ENCODE measurements at regions not wholly inside any gene's neighbourhood (a gene's known extent, or its start where the extent isn't known, plus 50 kb on each side); places are given as distances from the start of the nearest gene placed in this dataset.
"Not testable (repeated sequence)": the region's sequence is repeated elsewhere in the genome, so short reads cannot be mapped to it uniquely, and the experiment has no call there.

DNA sequence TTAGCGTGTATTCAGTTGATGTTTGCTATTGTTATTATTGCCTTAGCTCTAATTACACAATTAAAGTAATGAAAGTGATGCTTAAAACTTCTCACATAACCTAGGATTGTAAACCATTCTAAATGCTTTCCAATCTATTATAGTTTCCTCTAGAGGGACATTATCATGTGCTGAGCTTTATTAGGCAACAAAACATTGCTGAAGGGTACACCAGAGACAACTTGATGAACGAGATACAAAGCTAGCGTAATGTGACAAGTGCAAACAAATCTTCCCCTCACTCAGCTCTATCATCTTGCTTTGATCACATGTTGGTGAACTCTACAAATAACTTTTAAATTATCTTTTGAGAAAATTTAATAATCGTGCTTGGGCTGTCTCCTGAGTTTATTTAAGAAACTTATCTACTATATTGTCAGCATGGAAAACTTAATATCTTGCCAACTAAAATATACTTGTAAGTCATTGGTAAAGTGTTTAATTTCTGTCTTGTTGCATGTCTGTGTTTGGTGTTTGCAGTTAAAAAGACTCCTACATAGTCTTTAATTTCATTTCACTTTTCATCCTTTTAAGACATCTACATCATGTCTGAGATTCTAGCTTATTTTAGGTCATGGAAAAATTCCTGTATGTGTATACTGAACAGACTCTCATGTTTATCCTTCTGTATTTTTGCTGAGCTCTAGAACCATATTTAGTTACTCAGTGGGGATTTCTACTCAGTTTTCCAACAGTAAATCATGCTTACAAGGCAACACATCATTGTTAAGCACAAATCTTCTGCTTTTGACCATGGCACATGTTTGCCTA lies 104.2 kb upstream of the ADAMTS5 start:
- no peak for DNase-seq (ENCODE audit: low read depth in 2 of 2)

DNA sequence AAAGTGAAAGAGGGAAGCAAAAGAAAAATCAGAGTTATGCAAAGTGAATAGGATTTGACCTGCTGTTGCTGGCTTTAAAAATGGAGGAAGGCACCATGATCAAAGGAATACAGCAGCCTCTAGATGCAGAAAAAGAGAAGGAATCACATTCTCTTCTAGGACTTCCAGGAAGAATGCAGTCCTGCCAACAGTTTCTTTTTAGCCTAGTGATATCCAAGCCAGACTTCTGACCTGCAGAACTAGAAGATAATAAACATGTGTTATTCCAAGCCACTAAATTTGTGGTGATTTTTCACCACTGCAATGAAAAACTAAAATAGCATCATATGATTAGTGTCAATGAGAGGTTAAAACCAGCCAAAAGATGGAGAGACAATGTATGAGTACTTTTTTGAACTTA lies 101.9 kb upstream of the ADAMTS5 start:
- no peak for DNase-seq (ENCODE audit: low read depth in 2 of 2)

DNA sequence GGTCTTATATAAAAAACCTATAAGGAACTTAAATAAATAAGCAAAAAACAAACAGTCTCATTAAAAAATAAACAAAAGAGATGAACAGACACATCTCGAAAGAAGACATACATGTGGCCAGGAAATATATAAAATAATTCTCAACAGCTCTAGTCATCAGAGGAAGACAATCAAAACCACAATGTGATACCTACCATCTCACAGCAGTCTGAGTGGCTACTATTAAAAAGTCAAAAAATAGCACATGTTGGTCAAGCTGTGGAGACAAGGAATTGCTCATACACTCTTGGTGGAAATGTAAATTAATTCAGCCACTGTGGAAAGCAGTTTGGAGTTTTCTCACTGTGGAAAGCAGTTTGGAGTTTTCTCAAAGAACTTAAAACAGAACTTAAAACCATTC lies 100.3 kb upstream of the ADAMTS5 start:
- DNase-seq (ENCODE audit: low read depth in 2 of 2) = no peak

DNA sequence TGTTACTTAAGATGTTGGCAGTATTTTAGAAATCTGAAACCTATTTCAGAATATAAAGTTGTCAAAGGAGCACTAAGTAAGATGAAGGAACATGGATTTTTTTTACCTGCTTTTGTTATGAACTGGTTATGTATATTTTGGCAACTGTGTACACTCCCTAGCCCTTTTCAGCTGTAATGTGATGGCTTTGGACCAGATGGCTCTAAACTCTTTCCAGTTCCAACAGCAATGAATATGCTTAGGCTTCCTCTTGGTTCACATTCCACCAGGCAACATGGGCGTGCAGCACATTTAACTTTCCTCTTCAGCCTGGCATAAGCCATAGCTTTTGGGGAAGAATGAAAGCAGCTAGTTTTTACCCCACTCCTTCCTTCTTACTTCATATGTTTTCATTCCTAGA lies 95.6 kb upstream of the ADAMTS5 start:
- no peak for DNase-seq (ENCODE audit: low read depth in 2 of 2)

DNA sequence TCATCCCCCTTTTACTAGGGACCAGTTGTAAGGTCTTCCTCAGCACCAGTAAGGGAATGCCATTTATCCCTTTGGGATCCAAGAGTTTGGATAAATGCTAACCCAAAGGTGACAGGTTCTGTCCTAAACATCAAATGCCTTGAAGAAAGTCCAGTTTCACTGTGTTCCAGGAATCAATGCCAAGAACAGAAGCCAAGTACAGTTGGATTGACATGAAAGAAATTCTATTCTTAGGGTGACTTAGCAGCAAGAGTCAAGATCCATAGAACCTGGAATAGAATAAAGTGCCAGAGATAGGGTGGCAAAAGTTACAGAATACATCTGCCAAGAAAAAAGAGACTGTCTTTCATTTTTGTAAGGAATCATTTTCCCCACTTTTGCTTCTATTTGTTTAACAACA lies 94.9 kb upstream of the ADAMTS5 start:
- no peak for DNase-seq (ENCODE audit: low read depth in 2 of 2)

DNA sequence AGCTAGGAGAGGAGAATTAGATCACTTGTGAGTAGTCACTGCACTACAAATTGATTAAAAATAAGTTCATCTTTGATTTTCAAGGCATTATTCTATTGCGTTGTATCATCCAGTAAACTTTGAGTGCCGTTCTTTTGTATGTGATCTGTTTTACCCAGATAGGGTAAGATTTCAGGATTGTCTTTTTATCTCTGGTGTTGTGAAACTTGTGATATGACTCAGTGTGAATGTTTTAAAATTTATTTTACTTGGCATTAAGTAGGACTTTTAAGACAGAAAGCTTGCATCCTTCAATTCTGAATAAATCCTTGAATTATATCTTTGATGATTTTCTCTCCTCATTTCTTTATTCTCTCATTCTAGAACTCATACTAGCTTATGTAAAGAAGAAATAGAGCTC lies 93.3 kb upstream of the ADAMTS5 start:
- no peak for DNase-seq (ENCODE audit: low read depth in 2 of 2)

DNA sequence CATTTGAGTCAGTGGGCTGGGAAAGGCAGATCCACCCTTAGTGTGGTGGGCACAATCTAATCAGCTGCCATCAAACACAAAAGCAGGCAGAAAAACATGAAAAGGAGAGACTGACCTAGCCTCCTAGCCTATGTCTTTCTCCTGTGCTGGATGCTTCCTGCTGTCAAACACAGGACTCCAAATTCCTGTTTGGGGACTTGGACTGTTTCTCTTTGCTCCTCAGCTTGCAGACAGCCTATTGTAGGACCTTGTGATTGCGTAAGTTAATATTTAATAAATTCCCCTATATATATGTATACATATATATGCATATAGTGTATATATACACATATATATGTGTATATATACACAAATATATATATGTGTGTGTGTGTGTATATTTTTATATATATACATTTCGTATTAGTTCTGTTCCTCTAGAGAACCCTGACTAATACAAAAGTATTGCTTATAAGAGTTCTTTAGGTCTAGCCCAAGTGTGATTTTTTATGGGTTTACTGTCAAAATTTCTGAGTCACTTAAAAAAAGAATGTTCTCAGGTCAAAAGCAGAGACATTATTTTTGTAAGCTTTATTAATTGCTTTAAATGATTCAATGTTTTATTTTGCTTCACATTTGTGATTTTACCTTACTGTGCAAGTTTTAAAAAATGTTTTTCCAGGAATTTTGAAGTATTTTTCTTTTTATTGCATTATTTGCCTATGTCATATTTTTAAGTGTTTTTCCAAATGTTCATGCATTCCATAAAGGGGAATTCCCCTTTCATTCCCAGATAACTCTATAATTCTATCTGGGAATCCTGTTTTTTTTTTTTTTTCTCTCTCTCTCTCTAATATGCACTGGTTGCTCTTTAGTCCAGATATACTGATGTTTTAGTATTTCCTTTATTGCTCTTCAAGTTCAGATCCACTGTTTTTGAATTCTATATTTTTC lies 92.1 kb upstream of the ADAMTS5 start:
- no peak for DNase-seq (ENCODE audit: low read depth in 2 of 2)

GRCh38 chr21:27057997-27058396 lies 91.1 kb upstream of the ADAMTS5 start:
- no peak for DNase-seq (ENCODE audit: low read depth in 2 of 2)

DNA sequence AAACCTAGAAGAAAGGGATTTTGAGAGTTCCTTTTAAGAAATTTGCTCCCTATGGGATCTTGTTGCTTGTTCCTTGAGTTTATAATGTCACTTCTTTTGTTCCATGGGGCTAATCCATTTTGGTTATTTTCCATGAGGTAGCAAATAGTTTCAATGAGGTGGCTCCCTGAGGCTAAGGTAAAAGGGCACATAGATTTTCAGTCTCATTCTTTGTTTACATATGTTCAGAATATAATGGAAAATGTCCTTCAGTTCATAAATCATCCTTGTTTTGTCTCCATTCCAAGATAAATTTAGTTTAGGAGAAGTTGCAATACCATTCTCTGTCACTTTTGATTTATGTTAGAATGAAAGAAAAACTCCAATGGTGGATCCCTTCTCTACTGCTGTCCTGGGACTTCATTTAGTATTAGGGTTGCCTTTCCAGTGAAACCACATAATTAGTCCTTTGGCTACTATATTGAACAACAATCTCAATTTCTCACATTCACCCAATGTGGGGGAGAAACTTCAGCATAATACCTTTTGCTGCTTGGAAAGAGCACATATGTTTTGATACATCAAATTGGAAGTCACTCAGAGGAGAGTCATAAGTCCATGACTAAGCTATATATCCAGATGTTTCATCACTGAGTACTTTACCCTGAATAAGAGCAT lies 80.9 kb upstream of the ADAMTS5 start:
- no peak for DNase-seq (ENCODE audit: low read depth in 2 of 2)

DNA sequence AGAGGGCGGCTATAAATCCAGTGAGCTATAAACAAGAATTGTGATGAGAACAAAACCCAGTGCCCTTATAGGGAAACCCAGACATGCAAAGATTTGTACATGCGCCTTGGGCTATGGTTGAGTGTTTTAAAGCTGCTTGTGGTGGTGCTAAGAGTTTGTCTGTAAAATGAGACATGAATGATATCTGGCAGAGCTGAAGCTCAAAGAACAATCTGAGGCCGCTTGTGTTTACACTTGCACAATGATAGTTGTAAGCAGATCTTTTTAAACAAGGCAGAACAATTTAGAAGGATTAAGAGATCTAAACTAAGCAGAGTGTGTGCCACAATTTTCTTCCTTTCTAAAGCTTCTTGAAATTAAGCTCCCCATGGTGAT lies 80.4 kb upstream of the ADAMTS5 start:
- DNase-seq (ENCODE audit: low read depth in 2 of 2) = no peak

DNA sequence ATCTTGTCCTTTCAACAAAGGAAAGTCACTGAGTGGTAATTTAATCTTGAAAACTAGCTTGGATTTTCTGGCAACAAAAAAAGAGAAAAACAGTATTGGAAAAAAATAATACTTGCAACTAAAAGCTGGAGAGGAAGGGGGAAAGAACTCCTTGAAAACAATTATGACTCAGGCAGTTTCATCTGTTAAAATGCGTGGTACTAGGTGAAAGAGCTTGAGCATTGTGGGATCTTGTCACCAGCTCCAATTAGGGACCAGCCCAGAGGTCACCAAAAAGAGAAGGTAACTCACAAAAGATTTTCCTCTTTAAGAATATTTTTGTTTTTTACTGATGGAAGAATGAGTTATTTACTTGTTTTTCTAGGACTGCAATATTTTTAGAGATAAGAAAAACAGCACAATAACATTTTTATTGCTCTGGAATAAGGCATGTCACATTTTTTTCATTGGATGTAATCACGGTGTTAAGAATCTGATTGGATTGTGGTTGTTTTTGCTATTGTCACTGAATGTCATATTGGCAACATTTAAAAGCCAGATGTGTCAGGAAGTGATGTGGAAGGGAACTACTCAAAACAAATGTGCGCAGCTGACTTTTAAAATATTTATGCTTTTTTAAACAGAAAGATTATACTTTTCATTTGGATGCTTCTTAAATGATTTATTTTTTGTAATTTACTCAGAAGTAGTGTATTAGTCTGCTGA lies 78.5 kb upstream of the ADAMTS5 start:
- no peak for DNase-seq (ENCODE audit: low read depth in 2 of 2)

GRCh38 chr21:27043377-27043776 lies 76.5 kb upstream of the ADAMTS5 start:
- no peak for DNase-seq (ENCODE audit: low read depth in 2 of 2)

DNA sequence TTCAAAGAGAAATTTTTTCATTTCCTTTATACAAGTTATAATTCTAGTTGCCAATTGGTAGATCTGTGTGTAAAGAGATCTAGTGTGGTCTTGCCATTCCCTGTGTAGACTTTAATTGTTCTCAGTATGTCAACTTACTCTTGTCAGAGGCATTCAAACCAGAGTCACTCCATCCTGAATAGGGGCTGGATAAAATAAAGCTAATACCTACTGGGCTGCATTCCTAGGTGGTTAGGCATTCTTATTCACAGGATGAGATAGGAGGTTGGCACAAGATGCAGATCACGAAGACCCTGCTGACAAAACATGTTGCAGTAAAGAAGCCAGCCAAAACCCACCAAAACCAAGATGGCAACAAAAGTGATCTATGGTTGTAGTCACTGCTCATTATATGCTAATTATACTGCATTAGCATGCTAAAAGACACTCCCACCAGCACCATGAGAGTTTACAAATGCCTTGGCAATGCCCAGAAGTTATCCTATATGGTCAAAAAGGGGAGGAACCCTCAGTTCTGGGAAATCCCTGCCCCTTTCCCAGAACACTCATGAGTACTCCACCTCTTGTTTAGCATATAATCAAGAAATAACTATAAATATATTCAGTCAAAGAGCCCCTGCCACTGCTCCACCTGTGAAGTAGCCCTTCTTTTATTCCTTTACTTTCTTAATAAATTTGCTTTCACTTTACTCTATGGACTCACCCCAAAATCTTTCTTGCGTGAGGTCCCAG lies 74.0 kb upstream of the ADAMTS5 start:
- DNase-seq (ENCODE audit: low read depth in 2 of 2) = no peak

DNA sequence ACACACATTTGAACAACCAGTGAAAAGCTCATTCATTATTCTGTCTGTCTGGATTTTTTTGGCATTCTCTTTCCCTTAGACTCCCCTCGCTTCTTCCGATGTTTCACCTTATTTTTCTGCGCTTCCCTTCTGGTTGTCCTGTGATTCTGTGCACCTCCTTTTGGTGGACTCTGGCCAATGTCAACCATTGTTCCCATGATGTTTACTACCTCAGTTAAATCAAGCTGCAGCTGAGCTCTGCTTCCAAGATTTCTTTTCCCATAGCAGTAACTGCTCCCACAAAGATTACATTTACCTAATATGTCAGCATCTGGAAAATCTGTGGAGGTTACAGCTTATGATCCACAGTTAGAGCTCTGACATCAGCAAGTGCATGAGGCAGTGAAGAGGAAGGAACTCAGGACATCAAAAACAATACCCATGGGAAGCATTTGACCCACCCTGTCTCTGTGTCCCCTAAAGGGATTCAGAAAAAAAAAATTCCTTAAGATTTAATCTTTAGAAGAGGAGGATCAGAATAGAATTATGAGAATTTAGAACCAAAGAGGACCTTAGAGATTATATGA lies 69.9 kb upstream of the ADAMTS5 start:
- no peak for DNase-seq (ENCODE audit: low read depth in 2 of 2)

- DNase-seq (ENCODE audit: low read depth in 2 of 2) = no peak
These were observed 68.9 kb upstream of the ADAMTS5 start for GRCh38 chr21:27035791-27036190.

DNA sequence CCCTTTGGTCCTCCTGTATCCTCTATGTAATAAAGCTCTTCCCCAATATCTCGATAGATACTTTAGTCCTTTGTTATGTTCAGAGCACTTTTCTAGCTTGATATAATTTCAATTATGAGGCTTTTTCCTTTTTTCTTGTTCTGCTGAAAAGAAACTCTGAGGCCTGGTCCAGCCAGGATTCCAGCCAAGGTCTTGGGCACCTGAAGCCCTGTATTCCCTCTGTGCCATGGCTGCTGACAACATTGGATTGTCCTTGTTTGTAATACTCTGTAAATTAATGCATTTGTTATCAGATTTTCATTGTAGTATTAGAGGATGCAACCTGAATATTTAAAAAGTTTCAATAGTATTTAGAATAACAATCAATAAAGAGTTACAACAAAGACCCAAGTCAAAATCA lies 67.9 kb upstream of the ADAMTS5 start:
- DNase-seq (ENCODE audit: low read depth in 2 of 2) = no peak

DNA sequence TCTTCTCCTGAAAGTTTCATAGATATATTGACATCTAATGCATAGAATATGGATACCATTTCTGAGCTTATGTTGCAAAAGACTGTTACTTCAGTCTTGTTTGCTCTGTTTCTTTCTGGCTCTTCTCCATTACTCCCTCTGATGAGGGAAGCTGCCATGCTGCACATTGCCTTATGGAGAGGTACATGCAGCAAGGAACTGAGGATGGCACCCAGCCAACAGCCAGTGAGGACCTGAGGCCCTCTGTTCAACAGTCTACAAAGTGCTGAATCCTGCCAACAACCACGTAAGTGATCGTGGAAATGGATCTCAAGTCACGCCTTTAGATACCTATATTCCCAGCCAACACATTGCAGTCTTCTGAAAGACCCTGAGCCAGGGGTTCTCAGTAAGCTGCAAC lies 66.6 kb upstream of the ADAMTS5 start:
- DNase-seq (ENCODE audit: low read depth in 2 of 2) = no peak

- no peak for DNase-seq (ENCODE audit: low read depth in 2 of 2)
These were observed 59.6 kb upstream of the ADAMTS5 start for GRCh38 chr21:27026501-27026900.

GRCh38 chr21:27025708-27026107 lies 58.8 kb upstream of the ADAMTS5 start:
- not testable (repeated sequence) for DNase-seq (ENCODE audit: low read depth in 2 of 2)

GRCh38 chr21:27024971-27025370 lies 58.1 kb upstream of the ADAMTS5 start:
- no peak for DNase-seq (ENCODE audit: low read depth in 2 of 2)

DNA sequence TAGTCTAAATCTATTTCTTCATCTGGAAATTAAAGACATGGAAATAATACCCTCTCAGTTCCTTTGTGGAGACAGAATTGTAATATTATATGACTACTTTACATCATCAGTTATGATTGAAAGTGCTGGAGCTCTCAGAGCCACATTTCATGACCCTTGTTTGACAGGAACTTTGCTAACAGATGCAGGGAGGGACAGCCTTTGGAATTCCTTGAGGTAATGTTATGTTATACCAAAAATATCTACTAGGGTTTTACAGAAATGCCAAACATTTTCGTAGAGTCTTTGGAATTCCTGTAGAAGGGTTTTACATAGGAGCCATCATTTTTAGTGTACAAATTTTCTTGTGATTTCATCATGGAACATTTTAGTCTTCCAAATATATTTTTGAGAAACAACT lies 57.4 kb upstream of the ADAMTS5 start:
- DNase-seq (ENCODE audit: low read depth in 2 of 2) = no peak
